Activated T-cell treated with anti-CD3 and anti-CD28 coated beads for 48 hours (primary cell): ENCODE measurements at regions not wholly inside any gene's neighbourhood (a gene's known extent, or its start where the extent isn't known, plus 50 kb on each side); places are given as distances from the start of the nearest gene placed in this dataset.

ENCODE experiments used
- DNase-seq: peaks from one replicate; pipeline ENCODE4 v3.0.0-alpha.2; 2020; ENCODE audit warnings: low read depth

DNA sequence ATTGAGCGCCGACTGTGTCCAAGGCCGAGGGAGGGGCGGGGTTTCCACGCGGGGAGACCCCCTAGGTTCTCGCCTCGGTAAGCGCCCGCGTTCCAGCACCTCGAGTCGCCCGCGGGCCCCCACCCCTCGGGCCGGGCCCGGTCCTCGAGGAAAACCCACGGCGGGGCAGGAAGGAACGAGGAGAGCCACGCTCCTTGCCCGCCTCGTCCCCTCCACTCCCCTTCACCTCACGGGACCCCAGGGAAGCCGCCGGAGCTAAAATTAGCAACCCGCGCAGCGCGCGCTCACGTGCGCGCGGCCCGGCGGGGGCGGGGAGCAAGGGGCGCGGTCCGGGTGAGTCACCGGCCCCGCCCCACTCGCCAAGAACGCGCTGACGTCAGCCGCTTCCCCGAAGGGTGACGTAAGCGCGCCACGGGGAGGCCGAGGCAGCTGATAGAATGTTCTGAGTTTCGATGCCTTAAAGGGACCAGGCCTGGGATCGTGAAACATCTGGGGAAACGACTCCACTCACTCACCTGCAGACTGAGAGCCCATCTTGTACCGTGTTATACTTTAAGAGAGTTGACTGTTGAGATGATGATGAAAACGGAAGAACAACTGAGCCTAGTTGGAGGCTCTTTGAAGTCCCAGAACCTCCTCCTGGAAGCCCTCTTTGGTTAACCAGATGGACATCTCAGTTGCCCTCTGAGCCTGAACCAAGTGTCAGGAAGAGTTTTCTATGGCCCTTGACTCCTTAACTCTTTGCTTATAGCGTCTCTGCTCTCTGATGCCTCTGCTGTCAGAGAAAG is 49.7 kb upstream of the ATF3 start:
- DNase-seq: peak; percentile 87
